Hepatocyte (in vitro differentiated cells): ENCODE measurements at regions not wholly inside any gene's neighbourhood (a gene's known extent, or its start where the extent isn't known, plus 50 kb on each side); places are given as distances from the start of the nearest gene placed in this dataset.

Experiments
- EZH2 ChIP-seq: fragments of 200-600 bp; sonication (generic); IDR thresholded peaks from 2 replicates; pipeline ENCODE4 v1.6.1; 2016; ENCODE audit warnings: antibody characterized with exemption, mild to moderate bottlenecking, borderline replicate concordance
- EZH2phosphoT487 ChIP-seq: fragments of 200-600 bp; sonication (generic); IDR thresholded peaks from one replicate; pipeline ENCODE4 v1.6.1; 2018; ENCODE audit warnings: antibody characterized with exemption, mild to moderate bottlenecking, low read depth, moderate library complexity; ENCODE audit not compliant: unreplicated experiment, severe bottlenecking
- TF ChIP-seq, protein P1 (sequence below): fragments of 200-600 bp; sonication (generic); IDR thresholded peaks from 2 replicates; pipeline ENCODE4 v1.5.1; 2016; ENCODE audit warnings: antibody characterized with exemption, mild to moderate bottlenecking; ENCODE audit not compliant: poor library complexity

DNA sequence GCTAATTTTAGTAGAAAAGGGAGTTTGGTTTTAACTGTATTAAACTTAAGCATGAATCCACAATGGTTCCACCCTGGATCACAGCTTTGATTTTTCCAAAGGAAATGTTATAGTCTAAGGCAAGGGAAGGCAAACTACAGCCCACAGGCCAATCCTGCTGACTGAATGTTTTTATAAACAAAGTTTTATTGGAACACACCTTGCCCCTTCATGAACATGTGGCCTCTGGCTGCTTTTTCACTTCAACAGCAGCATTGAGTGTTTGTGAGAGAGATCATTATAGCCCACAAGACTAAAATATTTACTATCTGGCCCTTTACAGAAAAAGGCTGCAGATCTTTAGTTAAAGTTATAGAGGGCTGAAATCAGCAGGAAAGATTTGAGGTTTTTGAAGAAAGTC is 198.7 kb downstream of the IRS2 start:
- TF ChIP-seq, protein P1, sequence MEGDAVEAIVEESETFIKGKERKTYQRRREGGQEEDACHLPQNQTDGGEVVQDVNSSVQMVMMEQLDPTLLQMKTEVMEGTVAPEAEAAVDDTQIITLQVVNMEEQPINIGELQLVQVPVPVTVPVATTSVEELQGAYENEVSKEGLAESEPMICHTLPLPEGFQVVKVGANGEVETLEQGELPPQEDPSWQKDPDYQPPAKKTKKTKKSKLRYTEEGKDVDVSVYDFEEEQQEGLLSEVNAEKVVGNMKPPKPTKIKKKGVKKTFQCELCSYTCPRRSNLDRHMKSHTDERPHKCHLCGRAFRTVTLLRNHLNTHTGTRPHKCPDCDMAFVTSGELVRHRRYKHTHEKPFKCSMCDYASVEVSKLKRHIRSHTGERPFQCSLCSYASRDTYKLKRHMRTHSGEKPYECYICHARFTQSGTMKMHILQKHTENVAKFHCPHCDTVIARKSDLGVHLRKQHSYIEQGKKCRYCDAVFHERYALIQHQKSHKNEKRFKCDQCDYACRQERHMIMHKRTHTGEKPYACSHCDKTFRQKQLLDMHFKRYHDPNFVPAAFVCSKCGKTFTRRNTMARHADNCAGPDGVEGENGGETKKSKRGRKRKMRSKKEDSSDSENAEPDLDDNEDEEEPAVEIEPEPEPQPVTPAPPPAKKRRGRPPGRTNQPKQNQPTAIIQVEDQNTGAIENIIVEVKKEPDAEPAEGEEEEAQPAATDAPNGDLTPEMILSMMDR = no peak
- no peak for TF ChIP-seq EZH2
- no peak for TF ChIP-seq EZH2phosphoT487
